ENCODE measurements at regions not wholly inside any gene's neighbourhood (a gene's known extent, or its start where the extent isn't known, plus 50 kb on each side); places are given as distances from the start of the nearest gene placed in this dataset.

DNA sequence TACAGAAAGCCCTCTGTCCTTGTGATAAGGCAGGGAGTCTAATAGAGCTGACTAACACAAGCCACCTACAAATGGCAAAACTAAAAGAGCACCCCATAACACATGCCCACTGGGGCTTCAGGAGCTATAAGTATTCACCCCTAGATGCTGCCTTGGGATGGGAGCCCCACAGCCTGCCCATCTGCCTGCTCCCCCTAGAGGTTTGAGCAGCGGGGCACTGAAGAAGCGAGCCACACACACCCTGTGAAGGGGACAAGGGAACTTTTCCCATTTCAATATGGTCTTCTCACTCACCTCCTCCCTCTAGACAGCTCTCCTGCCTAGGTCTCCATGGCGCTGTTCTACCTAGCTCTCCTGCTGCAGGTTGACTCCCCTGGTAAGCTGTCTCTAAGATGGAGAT, 261.0 kb downstream of the SHQ1 start:
- no peak for DNase-seq

DNA sequence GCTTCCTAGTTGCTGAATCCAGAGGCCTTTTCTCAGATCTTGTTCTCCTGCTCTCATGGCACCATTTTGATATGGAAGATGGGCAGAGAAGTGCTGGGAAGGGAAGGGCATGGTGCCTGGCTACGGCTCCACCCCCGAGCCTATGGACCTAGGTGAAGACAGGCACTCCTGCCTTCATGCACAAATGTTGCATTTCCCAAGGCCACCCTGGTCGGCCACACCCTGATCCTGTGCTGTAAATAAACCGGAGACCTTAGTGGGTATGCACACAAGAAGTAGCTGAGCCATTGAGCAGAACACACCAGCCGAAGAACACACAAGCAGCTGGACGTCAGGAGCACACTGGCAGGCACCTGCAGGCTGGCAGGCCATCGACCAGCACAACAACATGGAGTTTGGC, 261.6 kb downstream of the SHQ1 start:
- DNase-seq, result no peak

- DNase-seq, result no peak
These were observed 262.3 kb downstream of the SHQ1 start for GRCh38 chr3:72585966-72586365.

DNA sequence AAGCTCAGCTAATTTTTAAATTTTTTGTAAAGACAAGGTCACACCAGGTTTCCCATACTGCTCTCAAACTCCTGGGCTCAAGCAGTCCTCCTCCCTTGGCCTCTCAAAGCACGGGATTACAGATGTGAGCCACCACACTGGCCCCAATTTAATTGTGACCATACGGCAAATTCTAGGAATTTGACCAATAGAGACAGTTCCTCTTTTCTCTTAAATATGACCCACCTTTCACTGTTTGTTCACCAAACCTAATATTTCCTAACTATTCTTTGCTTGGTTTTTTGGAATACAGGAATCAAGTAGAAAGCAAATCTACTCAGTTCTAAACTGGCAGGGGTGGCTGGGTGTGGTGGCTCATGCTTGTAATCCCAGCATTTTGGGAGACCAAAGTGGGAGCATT, 264.0 kb downstream of the SHQ1 start:
- no peak for DNase-seq

DNA sequence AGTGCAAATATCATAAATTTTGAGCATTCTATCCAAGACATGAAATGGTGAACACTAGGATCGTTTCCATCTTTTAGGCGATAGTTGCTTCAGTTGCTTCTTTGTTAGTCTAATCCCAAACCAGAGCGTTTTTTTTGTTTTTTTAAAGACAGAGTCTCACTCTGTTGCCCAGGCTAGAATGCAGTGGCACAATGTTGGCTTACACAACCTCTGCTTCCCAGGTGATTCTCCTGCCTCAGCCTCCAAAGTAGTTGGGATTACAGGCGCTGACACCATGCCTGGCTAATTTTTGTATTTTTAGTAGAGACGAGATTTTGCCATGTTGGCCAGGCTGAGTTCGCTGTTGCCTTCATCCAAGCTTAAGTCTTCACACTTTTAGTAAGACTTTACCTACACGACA, 265.3 kb downstream of the SHQ1 start:
- no peak for DNase-seq

DNA sequence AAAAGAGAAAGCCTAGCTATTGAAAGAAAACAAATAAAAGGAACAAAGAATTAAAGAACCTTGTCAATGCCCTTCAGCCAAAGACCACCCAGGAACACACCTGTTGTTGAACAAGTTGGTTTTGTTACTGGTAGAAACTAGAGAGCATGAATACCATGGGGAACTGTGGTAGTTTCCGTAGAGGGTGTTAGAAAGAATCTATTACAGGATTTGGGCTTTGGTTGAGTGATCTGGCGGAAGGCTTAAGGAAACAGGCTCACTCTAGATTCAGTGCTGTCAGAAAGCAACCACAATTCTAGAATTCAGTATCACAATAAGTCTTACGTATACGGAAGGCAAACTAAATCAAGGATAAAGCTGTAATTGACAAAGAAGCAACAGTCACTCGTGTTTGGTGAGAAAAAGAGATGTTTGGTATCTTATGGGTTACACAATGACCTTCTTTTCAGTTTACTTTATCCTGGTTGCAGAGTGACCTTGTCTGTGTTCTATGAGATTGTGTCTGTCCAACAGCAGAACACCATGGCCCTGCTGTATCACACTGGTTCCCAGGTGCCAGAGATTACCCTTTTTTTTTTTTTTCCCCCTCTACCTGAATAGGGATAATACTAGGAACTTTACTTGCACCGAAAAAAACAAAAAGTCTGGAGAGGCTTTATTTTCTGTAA, 265.9 kb downstream of the SHQ1 start:
- DNase-seq, result no peak

DNA sequence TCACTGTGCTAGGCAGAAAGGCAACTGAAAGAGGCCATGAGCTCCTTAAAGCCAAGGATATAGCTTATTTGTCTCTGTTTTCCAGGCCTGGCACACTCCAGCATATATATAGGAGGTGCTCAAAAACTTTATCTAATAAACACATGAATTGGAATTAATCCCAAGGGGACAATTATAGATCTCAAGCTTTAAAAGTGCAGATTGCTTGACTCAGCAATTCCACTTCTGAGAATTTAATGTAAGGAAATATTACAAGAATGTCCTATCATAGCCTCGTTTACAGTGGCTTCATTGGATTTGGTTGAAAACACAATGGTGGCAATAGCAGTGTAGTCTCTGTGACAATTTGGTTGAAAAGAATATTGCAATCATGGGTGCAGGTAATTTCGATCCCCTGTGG, 267.3 kb downstream of the SHQ1 start:
- no peak for DNase-seq

GRCh38 chr3:72580246-72580756, 267.9 kb downstream of the SHQ1 start:
- DNase-seq, result no peak

DNA sequence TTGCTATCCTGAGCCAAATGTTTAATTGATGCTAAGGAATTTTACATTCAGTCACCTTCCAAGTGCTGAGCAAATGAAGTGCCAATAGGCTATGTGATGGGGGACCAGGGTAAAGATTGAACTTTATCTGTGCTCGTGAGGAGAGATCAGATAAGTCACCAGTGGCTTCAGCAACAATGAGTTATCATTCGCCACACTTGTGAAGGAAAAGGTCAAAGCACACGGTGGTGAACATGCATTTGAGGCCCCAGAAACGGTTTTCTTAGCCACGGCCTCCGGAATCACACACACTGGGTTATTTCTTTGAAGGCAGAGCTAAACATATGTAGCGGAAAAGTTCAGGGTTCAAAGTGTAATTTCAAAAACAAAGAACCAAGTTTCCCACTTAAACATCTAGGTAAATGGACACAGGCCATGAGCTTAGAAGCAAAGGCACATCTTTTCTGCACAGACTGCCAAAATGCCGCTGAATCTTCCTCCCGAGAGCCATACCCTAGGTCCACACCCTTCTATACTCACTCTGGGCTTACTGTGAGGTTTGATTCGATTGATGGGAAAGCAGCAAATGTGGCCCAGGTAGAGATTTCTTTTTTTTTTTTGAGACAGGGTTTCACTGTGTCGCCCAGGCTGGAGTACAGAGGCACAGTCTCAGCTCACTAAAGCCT, 268.5 kb downstream of the SHQ1 start:
- DNase-seq, result no peak

- DNase-seq, result no peak
These were observed 269.1 kb downstream of the SHQ1 start for GRCh38 chr3:72579191-72579580.

DNA sequence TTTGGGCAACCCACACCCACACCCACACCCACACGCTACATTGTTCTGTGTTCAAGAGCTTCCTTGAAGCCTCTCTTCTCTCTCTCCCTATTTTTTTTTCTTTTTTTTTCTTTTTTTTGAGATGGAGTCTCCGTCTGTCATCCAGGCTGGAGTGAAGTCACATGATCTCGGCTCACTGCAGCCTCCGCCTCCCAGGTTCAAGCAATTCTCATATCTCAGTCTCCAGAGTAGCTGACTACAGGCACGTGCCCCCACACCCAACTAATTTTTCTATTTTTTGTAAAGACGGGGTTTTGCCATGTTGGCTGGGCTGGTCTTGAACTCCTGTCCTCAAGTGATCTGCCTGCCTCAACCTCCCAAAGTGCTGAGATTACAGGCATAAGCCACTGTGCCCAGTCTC, 271.1 kb downstream of the SHQ1 start:
- no peak for DNase-seq

GRCh38 chr3:72576563-72576962, 271.7 kb downstream of the SHQ1 start:
- DNase-seq, result no peak

DNA sequence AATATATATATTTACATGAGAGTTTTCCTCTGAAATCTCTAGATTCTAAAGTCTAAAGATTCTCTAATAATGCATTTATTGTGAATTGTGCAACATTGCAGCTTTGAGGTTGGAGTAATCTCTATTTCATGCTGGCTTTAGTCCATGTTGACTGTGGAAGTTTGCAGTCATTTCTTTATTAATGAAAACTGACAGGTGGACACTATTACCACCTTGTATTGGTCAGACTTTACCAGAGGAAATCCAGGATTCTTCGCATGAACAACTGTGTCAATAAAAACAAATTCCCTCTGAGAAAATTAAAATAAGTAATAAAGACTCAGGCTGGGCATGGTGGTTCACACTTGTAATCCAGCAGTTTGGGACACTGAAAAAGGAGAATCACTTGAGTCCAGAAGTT, 274.1 kb downstream of the SHQ1 start:
- DNase-seq, result no peak

DNA sequence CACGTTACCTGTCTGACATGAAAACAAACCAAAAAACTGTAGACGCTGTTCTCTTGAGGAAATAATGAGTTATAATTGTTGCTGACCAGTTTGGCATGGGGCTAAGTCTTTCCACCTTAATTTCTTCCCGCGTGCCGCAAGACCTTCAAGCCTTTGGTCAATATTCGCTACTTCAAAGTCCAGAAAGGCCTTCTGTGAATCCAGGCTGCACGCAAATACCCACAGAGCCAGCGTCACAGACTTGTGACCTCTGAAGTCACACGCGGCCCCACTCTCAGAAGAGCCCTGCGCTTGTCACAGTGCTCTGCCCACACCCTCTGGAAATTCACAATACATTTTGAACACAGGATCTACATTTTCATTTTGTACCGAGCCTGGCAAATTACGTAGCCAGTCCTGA, 275.2 kb downstream of the SHQ1 start:
- DNase-seq, result no peak

- no peak for DNase-seq
These were observed 275.7 kb downstream of the SHQ1 start for GRCh38 chr3:72572489-72573007.

GRCh38 chr3:72571638-72572114, 276.6 kb downstream of the SHQ1 start:
- DNase-seq, result no peak

GRCh38 chr3:72571052-72571451, 277.2 kb downstream of the SHQ1 start:
- no peak for DNase-seq

DNA sequence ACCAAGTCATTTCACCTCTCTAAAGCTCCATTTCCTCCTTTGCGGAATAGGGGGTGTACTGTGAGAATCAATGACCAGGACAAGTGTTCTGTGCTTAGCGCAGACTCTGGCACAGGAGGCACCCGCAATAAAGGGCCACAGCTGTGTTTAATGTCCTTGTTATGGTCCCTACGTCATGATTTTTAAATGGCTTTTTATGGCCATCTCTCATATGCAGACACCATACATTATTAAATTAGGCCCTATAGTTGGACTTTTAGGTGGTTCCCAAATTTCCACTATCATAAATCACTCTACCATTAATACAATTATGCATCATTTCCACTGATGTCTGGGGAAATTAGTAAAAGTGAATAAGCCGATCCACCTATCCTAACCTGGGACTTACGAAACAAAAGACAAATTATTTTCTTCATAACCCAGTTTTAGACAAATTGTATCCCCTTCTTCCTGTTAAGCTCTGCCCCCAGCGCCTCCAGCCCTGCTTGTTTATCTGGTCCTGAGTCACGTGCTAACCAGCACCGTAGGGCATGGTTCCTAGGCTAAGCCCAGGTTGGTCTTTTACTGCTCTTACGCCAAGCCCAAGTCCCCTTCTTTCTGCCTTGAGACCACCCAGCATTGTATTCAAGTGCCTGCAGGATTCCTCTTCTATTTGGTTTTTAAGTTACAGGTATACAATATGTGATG, 278.3 kb downstream of the SHQ1 start:
- DNase-seq, result no peak

DNA sequence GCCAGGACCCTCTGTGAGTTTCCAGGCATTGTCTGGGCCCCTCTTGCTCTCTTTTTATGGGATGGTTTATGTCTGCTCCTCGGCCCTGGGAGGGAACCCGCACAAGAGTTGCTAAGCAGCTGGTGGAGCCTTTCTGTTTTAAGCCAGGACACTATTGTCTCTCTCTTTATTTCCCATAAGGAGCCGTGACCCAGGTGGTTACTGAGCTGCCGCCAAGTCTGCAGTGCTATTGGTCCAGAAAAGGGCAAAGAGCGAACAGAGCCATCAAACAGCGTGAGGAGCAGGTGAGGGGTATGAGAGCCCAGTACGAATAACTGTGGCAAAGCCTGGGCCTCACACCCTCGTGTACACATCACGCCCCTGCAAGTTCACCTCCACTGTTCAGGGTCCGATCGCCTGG, 280.2 kb downstream of the SHQ1 start:
- DNase-seq, result no peak

- peak; percentile 48 to 56 (median 54) for DNase-seq
These were observed 280.8 kb downstream of the SHQ1 start for GRCh38 chr3:72567474-72567873.

- no peak for DNase-seq
These were observed 282.7 kb downstream of the SHQ1 start for GRCh38 chr3:72565593-72565992.

DNA sequence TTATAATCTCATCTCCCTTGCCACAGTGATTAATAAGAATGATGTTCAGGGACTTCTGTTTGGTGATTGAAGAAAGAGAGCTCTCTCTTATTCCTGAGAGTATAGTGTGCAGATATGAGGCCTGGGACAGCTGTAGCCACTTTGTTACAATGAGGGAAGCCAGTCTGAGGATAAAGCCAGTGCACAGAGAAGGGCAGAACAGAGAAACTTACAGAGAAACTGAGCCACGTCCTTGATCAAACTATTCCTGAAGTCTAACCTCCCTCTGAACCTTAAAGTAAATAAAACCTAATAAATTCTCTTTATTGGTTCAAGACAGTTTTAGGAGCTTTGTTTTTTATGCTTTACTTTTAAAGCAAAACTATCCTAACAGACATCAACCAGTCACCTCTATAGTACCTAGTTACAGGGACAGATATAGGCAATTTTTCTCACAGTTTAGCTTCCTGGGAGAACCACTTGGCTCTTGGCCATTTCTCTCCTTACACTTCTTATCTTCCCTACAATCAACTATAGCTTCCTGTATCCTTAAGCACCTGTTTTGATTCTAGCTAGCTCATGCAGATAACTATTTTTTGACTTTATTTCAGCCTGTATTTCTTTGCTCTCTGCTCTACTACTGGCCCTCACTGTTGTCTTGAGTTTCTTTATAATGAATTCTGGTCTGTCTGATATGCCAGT, 284.4 kb downstream of the SHQ1 start:
- no peak for DNase-seq

All from suppressor macrophage treated with lipopolysaccharide for 1 hour (primary cell).